CD4-positive, alpha-beta T cell treated with Interferon alpha-2 for 1 hour (primary cell): ENCODE measurements at regions not wholly inside any gene's neighbourhood (a gene's known extent, or its start where the extent isn't known, plus 50 kb on each side); places are given as distances from the start of the nearest gene placed in this dataset.

Source experiments
- DNase-seq, 2 donors: peaks; one replicate each; pipeline ENCODE4 v3.0.0-alpha.2; 2020 to 2022

DNA sequence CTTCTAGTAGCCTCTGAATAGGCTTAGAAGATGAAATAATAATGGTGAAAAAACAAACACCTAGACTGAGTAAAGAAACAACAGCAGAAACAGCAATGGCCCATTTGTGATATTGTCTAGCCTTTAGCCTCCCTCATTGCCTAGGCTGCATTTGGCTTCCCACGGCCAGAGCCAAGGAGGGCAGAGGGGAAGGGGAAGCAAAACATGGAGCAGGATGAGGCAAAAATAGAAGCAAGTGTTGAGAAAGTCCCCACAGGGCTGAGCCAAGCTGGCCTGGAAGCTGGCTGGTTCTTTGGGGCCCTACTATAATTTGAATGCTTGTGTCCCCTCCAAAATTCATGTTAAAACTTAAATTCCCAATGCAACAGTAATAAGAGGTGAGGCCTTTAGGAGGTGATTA is 60.2 kb upstream of the KSR1 start:
- no peak for DNase-seq

DNA sequence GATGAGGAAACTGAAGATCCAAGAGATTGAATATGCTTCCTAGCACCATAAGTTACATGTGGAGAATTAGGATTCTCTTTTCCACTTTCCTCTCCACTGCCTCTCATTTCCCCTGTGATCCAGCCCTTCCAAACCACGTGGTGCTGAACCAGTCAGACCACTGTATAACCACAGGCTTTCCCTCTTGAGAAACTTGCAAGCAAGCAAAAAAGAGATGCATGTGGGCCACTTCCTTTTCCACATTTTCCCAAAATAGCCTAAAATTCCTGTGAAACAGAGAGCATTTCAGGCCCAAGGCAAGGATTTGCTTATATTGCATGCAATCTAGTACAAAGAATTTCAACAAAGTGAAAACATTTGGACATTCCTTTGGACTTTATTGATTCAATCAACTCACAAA is 59.3 kb upstream of the KSR1 start:
- DNase-seq: no peak

GRCh38 chr17:27398691-27399090 is 57.6 kb upstream of the KSR1 start:
- no peak for DNase-seq

DNA sequence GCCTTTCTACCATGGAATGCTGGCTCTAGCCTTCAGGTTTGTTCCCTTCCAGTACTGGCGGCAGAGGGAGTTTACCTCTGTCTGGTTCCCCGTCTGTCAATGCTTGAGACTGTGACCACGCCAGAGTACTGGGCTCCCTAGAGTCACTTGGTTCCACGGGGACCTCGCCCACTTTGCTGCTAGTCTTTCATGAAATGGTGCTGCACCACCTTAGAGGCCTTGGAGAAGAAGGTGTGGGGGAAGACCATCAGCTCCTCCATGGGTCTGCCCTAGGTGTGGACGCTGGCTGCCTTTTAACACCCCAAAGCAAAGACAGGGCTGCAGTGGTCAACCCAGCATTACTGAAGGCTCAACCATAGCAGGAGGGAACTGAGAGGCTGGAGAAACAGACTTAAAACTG is 55.3 kb upstream of the KSR1 start:
- DNase-seq: no peak

GRCh38 chr17:27402943-27403342 is 53.3 kb upstream of the KSR1 start:
- DNase-seq: no peak

- no peak for DNase-seq
These were observed 52.7 kb upstream of the KSR1 start for GRCh38 chr17:27403480-27404005.

DNA sequence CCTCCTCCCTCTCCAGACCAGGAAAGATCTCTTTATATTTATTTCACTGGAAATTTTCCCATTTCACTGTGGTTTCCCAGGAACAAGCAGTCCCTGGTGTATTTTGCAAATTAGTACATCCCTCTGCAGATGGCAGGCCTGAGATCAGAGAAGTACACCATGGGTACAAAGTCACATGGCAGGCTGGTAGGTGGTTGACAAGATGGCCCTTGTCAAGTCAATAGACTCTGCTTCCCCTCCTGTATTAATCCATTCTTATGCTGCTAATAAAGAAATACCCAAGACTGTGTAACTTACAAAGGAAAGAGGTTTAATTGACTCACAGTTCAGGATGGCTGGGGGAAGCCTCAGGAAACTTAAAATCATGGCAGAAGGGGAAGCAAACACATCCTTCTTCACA is 51.6 kb upstream of the KSR1 start:
- no peak for DNase-seq
